ENCODE measurements at regions not wholly inside any gene's neighbourhood (a gene's known extent, or its start where the extent isn't known, plus 50 kb on each side); places are given as distances from the start of the nearest gene placed in this dataset.

- TF ChIP-seq CTCF (IDR thresholded peaks at IDR 0.05), result no peak
- no peak for TF ChIP-seq POLR2AphosphoS5 (IDR thresholded peaks at IDR 0.05; ENCODE audit: low read depth, low read length)
- TF ChIP-seq SIN3A (IDR thresholded peaks at IDR 0.05; ENCODE audit: borderline replicate concordance, insufficient read depth, low read depth, low read length), result no peak
- no peak for TF ChIP-seq REST (IDR thresholded peaks at IDR 0.05; ENCODE audit: insufficient read depth in 1 of 2, low read depth in 2 of 2, low read length in 1 of 2)
- no peak for TF ChIP-seq TCF7L2 (IDR thresholded peaks at IDR 0.05; ENCODE audit: low read depth, low read length)
- Histone ChIP-seq H3K9me3 (ENCODE audit: control insufficient read depth, insufficient read depth, low read depth, low read length) (no peaks in the 10 kb centered on the region), H3K36me3 (ENCODE audit: control insufficient read depth, insufficient read depth, low read length) (no peaks in the 10 kb centered on the region), H3K4me1 (ENCODE audit: control insufficient read depth, insufficient read depth, low read length) (no peaks in the 10 kb centered on the region), H3K27ac (ENCODE audit: low read length) (no peak overlapping the region), H3K27me3 (ENCODE audit: control insufficient read depth, insufficient read depth, low read length) (no peaks in the 10 kb centered on the region; the same call in 1 of the 2 replicates), H3K4me3 (ENCODE audit: low read depth in 2 of 2, low read length in 2 of 2) (no peak overlapping the region)
- CTCF ChIA-PET, result no interaction called here
- no TSS peak for BruUV-seq (replicated peaks)
- in situ Hi-C loops (cut with HindIII; ENCODE audit: low pct_unique_long_range_greater_than_20kb, low sequenced_read_pairs), result no loop called here
- ATAC-seq (no peak), DNase-seq (ENCODE audit: low read depth, low spot score) (no peak)
- POLR2A ChIA-PET, result no interaction called here
- intact Hi-C loops (cut with micrococcal nuclease; ENCODE audit: unreplicated experiment), result no loop called here
These were observed 176.6 kb upstream of the KLHL29 start for GRCh38 chr2:23208339-23208738.

- Histone ChIP-seq H3K4me1 (ENCODE audit: control insufficient read depth, insufficient read depth, low read length) (no peaks in the 10 kb centered on the region), H3K36me3 (ENCODE audit: control insufficient read depth, insufficient read depth, low read length) (no peaks in the 10 kb centered on the region), H3K9me3 (ENCODE audit: control insufficient read depth, insufficient read depth, low read depth, low read length) (no peaks in the 10 kb centered on the region), H3K4me3 (ENCODE audit: low read depth in 2 of 2, low read length in 2 of 2) (no peak overlapping the region), H3K27ac (ENCODE audit: low read length) (no peak overlapping the region), H3K27me3 (ENCODE audit: control insufficient read depth, insufficient read depth, low read length) (no peaks in the 10 kb centered on the region; the same call in 1 of the 2 replicates)
- TF ChIP-seq CTCF (IDR thresholded peaks at IDR 0.05), result no peak
- TF ChIP-seq SIN3A (IDR thresholded peaks at IDR 0.05; ENCODE audit: borderline replicate concordance, insufficient read depth, low read depth, low read length), result no peak
- no peak for TF ChIP-seq TCF7L2 (IDR thresholded peaks at IDR 0.05; ENCODE audit: low read depth, low read length)
- DNase-seq (ENCODE audit: low read depth, low spot score) (no peak), ATAC-seq (no peak)
- ChIA-PET CTCF (no interaction called here), POLR2A (no interaction called here)
- no TSS peak for BruUV-seq (replicated peaks)
- in situ Hi-C loops (cut with HindIII; ENCODE audit: low pct_unique_long_range_greater_than_20kb, low sequenced_read_pairs) (no loop called here), intact Hi-C loops (cut with micrococcal nuclease; ENCODE audit: unreplicated experiment) (no loop called here)
These were observed 175.9 kb upstream of the KLHL29 start for GRCh38 chr2:23209059-23209458.

Data from Panc1 (cell line).